Epidermal melanocyte (primary cell): ENCODE measurements at regions not wholly inside any gene's neighbourhood (a gene's known extent, or its start where the extent isn't known, plus 50 kb on each side); places are given as distances from the start of the nearest gene placed in this dataset.

ENCODE experiments used
- DNase-seq: peaks from one replicate; pipeline ENCODE4 v3.0.0; 2011; ENCODE audit warnings: low spot score; ENCODE audit not compliant: insufficient read length

GRCh38 chr6:157769776-157770426 is 53.1 kb upstream of the SNX9 start:
- DNase-seq, result no peak

GRCh38 chr6:157770946-157771345 is 52.1 kb upstream of the SNX9 start:
- DNase-seq, result no peak

GRCh38 chr6:157772820-157773219 is 50.2 kb upstream of the SNX9 start:
- no peak for DNase-seq
